NT2/D1 (cell line): ENCODE measurements at regions not wholly inside any gene's neighbourhood (a gene's known extent, or its start where the extent isn't known, plus 50 kb on each side); places are given as distances from the start of the nearest gene placed in this dataset.

Experiments
- DNase-seq: peaks from one replicate; pipeline ENCODE4 v3.0.0-alpha.2; 2011; ENCODE audit warnings: low read depth, low spot score
- H3K27me3 ChIP-seq: 2 replicates; pipeline ENCODE4 v1.6.0; 2011; ENCODE audit warnings: mild to moderate bottlenecking; ENCODE audit not compliant: insufficient read length, insufficient read depth
- H3K36me3 ChIP-seq: 2 replicates; pipeline ENCODE4 v1.6.1; 2011; ENCODE audit warnings: mild to moderate bottlenecking, low read length, mixed read lengths; ENCODE audit not compliant: insufficient read depth, insufficient read length
- H3K4me1 ChIP-seq: 2 replicates; pipeline ENCODE4 v1.5.1; 2011; ENCODE audit not compliant: insufficient read depth, insufficient read length
- H3K4me3 ChIP-seq: 2 replicates; pipeline ENCODE4 v1.5.1; 2011; ENCODE audit warnings: low read depth; ENCODE audit not compliant: insufficient read length
- H3K9ac ChIP-seq: 2 replicates; pipeline ENCODE4 v1.6.0; 2011; ENCODE audit warnings: low read depth; ENCODE audit not compliant: insufficient read length
- H3K9me3 ChIP-seq: 2 replicates; pipeline ENCODE4 v1.5.1; 2011; ENCODE audit warnings: mild to moderate bottlenecking, low read length; ENCODE audit not compliant: insufficient read depth
- SUZ12 ChIP-seq: IDR thresholded peaks from 2 replicates; pipeline ENCODE4 v1.6.1; 2011; ENCODE audit not compliant: insufficient read length, insufficient read depth; ENCODE audit errors: extremely low read depth
- YY1 ChIP-seq: IDR thresholded peaks from 2 replicates; pipeline ENCODE4 v1.6.1; 2011; ENCODE audit not compliant: insufficient read length, insufficient read depth
- ZNF274 ChIP-seq: IDR thresholded peaks from 2 replicates; pipeline ENCODE4 v1.6.1; 2011; ENCODE audit warnings: mild to moderate bottlenecking, low read depth, low read length

GRCh38 chr3:88440701-88441100 lies 290.9 kb downstream of the C3orf38 start:
- DNase-seq = no peak
- no peak for TF ChIP-seq YY1
- TF ChIP-seq SUZ12 = no peak
- TF ChIP-seq ZNF274 = no peak
- Histone ChIP-seq H3K27me3 (no peaks in the 10 kb centered on the region), H3K9me3 (no peaks in the 10 kb centered on the region), H3K4me1 (no peaks in the 10 kb centered on the region), H3K36me3 (no peaks in the 10 kb centered on the region), H3K9ac (no peak overlapping the region), H3K4me3 (no peak overlapping the region)

- TF ChIP-seq SUZ12 (no peak), YY1 (no peak), ZNF274 (no peak)
- Histone ChIP-seq H3K4me1 (no peaks in the 10 kb centered on the region), H3K27me3 (no peaks in the 10 kb centered on the region), H3K9ac (no peak overlapping the region), H3K9me3 (no peaks in the 10 kb centered on the region), H3K4me3 (no peak overlapping the region), H3K36me3 (no peaks in the 10 kb centered on the region)
- DNase-seq = no peak
Measured at GRCh38 chr3:88443066-88443465, 293.3 kb downstream of the C3orf38 start.

- Histone ChIP-seq H3K4me1 (no peaks in the 10 kb centered on the region), H3K9me3 (no peaks in the 10 kb centered on the region), H3K4me3 (no peak overlapping the region), H3K27me3 (no peaks in the 10 kb centered on the region), H3K36me3 (no peaks in the 10 kb centered on the region), H3K9ac (no peak overlapping the region)
- TF ChIP-seq YY1 (no peak), ZNF274 (no peak), SUZ12 (no peak)
- DNase-seq = no peak
Measured at GRCh38 chr3:88444251-88444650, 294.5 kb downstream of the C3orf38 start.

- no peak for DNase-seq
- no peaks in the 10 kb centered on the region for H3K27me3 ChIP-seq
- no peaks in the 10 kb centered on the region for H3K36me3 ChIP-seq
- TF ChIP-seq SUZ12 (no peak), ZNF274 (no peak), YY1 (no peak)
- H3K9ac ChIP-seq = no peak overlapping the region
- no peak overlapping the region for H3K4me3 ChIP-seq
- H3K4me1 ChIP-seq = no peaks in the 10 kb centered on the region
- no peaks in the 10 kb centered on the region; the same call in 1 of the 2 replicates for H3K9me3 ChIP-seq
Measured at GRCh38 chr3:88452228-88452627, 302.5 kb downstream of the C3orf38 start.

- H3K4me3 ChIP-seq = no peak overlapping the region
- DNase-seq = no peak
- TF ChIP-seq SUZ12 (no peak), ZNF274 (no peak), YY1 (no peak)
- H3K36me3 ChIP-seq = no peaks in the 10 kb centered on the region
- no peak overlapping the region for H3K9ac ChIP-seq
- H3K4me1 ChIP-seq = no peaks in the 10 kb centered on the region
- H3K27me3 ChIP-seq = no peaks in the 10 kb centered on the region
- no peaks in the 10 kb centered on the region for H3K9me3 ChIP-seq
Measured at GRCh38 chr3:88460369-88460768, 310.6 kb downstream of the C3orf38 start.

- TF ChIP-seq SUZ12 = no peak
- no peak for TF ChIP-seq YY1
- TF ChIP-seq ZNF274 = no peak
- H3K27me3 ChIP-seq = no peaks in the 10 kb centered on the region
- no peak overlapping the region for H3K4me3 ChIP-seq
- no peaks in the 10 kb centered on the region for H3K4me1 ChIP-seq
- no peak overlapping the region for H3K9ac ChIP-seq
- no peaks in the 10 kb centered on the region for H3K36me3 ChIP-seq
- no peak for DNase-seq
- no peaks in the 10 kb centered on the region for H3K9me3 ChIP-seq
Measured at GRCh38 chr3:88462230-88462629, 312.5 kb downstream of the C3orf38 start.

GRCh38 chr3:88467191-88467590 lies 317.4 kb downstream of the C3orf38 start:
- Histone ChIP-seq H3K27me3 (no peaks in the 10 kb centered on the region), H3K36me3 (no peaks in the 10 kb centered on the region), H3K4me1 (no peaks in the 10 kb centered on the region), H3K9me3 (no peaks in the 10 kb centered on the region), H3K9ac (no peak overlapping the region), H3K4me3 (no peak overlapping the region)
- no peak for DNase-seq
- TF ChIP-seq YY1 (no peak), SUZ12 (no peak), ZNF274 (no peak)
